Breast epithelium (tissue), 3 donors: ENCODE measurements at regions not wholly inside any gene's neighbourhood (a gene's known extent, or its start where the extent isn't known, plus 50 kb on each side); places are given as distances from the start of the nearest gene placed in this dataset.

ENCODE experiments used
- POLR2A ChIP-seq: fragments of 450-650 bp; IDR thresholded peaks from one replicate; pipeline ENCODE4 v1.6.1; 2016; ENCODE audit warnings: antibody characterized with exemption, mild to moderate bottlenecking, moderate library complexity
- POLR2AphosphoS5 ChIP-seq, 3 donors: sonication (generic); formaldehyde crosslinking; IDR thresholded peaks; one replicate each; pipeline ENCODE4 v1.6.1; 2017; ENCODE audit warnings: antibody characterized with exemption in 3 of 3
- TF ChIP-seq, protein P1 (sequence below), 3 donors: fragments of 450-650 bp; IDR thresholded peaks; one replicate each; pipeline ENCODE4 v1.5.1; 2016 to 2017; ENCODE audit warnings: antibody characterized with exemption in 3 of 3, mild to moderate bottlenecking in 3 of 3, moderate library complexity in 3 of 3

DNA sequence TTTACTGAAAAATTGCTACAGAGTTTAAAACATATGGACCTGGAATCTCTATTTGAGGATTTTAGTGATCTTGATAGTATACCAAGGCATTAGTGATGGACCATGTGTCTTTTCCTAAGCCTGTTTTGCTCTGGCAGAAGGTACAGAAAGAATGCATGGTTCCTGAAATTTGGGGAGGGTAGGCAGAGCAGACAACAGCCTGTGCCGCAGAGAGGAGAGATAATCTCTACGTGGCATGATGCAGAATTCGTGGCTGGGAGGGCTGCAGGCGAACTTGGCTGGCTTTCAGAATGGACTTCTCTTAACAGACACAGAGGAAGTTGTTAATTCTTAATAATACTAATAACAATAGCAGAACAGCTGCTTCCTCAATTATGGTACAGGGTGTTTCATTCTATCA, 137.5 kb upstream of the FOXB1 start:
- TF ChIP-seq, protein P1, sequence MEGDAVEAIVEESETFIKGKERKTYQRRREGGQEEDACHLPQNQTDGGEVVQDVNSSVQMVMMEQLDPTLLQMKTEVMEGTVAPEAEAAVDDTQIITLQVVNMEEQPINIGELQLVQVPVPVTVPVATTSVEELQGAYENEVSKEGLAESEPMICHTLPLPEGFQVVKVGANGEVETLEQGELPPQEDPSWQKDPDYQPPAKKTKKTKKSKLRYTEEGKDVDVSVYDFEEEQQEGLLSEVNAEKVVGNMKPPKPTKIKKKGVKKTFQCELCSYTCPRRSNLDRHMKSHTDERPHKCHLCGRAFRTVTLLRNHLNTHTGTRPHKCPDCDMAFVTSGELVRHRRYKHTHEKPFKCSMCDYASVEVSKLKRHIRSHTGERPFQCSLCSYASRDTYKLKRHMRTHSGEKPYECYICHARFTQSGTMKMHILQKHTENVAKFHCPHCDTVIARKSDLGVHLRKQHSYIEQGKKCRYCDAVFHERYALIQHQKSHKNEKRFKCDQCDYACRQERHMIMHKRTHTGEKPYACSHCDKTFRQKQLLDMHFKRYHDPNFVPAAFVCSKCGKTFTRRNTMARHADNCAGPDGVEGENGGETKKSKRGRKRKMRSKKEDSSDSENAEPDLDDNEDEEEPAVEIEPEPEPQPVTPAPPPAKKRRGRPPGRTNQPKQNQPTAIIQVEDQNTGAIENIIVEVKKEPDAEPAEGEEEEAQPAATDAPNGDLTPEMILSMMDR (IDR thresholded peaks at IDR 0.05) = no peak
- TF ChIP-seq POLR2A = no peak
- TF ChIP-seq POLR2AphosphoS5 (IDR thresholded peaks at IDR 0.05) = no peak
